Chondrocyte (in vitro differentiated cells): ENCODE measurements at regions not wholly inside any gene's neighbourhood (a gene's known extent, or its start where the extent isn't known, plus 50 kb on each side); places are given as distances from the start of the nearest gene placed in this dataset.

ENCODE experiments used
- DNase-seq: peaks from one replicate; pipeline ENCODE4 v3.0.0; 2021; ENCODE audit warnings: mixed read lengths, low spot score
- H3K27ac Mint-ChIP-seq: one replicate; pipeline ENCODE4 v1.8.0; 2021; ENCODE audit warnings: mild to moderate bottlenecking, moderate library complexity, mixed read lengths; ENCODE audit not compliant: unreplicated experiment
- H3K27me3 Mint-ChIP-seq: 2 replicates; pipeline ENCODE4 v1.8.0; 2021; ENCODE audit warnings: low read depth, mixed read lengths
- H3K36me3 Mint-ChIP-seq: 2 replicates; pipeline ENCODE4 v1.8.0; 2021; ENCODE audit warnings: low read depth, mixed read lengths
- H3K4me1 Mint-ChIP-seq: 2 replicates; pipeline ENCODE4 v1.8.0; 2021; ENCODE audit warnings: low read depth, mild to moderate bottlenecking, mixed read lengths
- H3K4me3 Mint-ChIP-seq: one replicate; pipeline ENCODE4 v1.8.0; 2021; ENCODE audit warnings: mild to moderate bottlenecking, moderate library complexity, mixed read lengths; ENCODE audit not compliant: unreplicated experiment
- H3K9me3 Mint-ChIP-seq: 2 replicates; pipeline ENCODE4 v1.8.0; 2021; ENCODE audit warnings: low read depth, mixed read lengths
- TF ChIP-seq, protein P1 (sequence below): fragments of 200-600 bp; sonication (generic); IDR thresholded peaks from 2 replicates; pipeline ENCODE4 v1.5.0; 2021; ENCODE audit warnings: antibody characterized with exemption, mild to moderate bottlenecking, moderate library complexity

DNA sequence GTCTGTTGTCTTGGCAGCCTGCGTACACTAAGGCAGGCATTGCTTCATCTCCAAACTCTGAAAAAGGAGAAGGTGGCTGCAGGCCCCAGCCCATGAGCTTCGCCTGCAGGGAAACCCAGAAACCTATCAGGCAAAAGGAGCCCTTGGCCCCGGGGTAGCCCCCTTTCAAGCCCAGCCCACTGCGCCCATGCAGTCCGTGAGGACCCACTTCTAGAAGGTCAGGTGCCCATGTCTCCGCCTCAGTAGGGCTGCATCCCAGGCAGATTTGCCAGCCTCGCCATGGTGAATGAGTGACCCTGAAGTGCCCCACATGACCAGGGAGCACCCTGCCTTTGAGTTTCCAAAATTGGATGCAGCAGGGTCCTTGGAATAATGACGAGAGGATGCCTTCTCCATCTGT is 1158.4 kb downstream of the BRD1 start:
- Mint-ChIP-seq H3K4me1 (no peaks in the 10 kb centered on the region), H3K9me3 (peaks cover 25% of the 10 kb centered on the region), H3K27ac (no peak overlapping the region), H3K36me3 (peaks cover 10% of the 10 kb centered on the region), H3K27me3 (no peaks in the 10 kb centered on the region), H3K4me3 (no peak overlapping the region)
- DNase-seq: no peak
- TF ChIP-seq, protein P1, sequence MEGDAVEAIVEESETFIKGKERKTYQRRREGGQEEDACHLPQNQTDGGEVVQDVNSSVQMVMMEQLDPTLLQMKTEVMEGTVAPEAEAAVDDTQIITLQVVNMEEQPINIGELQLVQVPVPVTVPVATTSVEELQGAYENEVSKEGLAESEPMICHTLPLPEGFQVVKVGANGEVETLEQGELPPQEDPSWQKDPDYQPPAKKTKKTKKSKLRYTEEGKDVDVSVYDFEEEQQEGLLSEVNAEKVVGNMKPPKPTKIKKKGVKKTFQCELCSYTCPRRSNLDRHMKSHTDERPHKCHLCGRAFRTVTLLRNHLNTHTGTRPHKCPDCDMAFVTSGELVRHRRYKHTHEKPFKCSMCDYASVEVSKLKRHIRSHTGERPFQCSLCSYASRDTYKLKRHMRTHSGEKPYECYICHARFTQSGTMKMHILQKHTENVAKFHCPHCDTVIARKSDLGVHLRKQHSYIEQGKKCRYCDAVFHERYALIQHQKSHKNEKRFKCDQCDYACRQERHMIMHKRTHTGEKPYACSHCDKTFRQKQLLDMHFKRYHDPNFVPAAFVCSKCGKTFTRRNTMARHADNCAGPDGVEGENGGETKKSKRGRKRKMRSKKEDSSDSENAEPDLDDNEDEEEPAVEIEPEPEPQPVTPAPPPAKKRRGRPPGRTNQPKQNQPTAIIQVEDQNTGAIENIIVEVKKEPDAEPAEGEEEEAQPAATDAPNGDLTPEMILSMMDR: no peak

DNA sequence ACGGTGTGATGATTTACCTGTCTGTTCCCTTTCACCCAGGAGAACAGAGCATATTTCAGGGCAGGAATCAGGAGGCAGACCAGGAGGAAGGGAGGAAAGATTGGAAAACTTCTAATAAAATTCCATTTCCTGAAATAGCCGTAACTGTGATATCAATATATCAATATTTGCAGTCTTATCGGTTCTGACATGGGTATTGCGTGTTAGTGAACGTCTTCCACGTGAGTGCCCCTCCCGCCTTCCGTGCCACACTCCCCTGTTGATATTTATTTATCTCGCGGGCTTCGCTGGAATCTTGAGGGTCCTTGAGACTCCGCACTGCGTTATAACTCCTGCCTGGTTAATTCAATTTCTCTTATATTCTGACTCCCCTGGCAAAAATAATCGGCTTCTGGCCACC is 1160.4 kb downstream of the BRD1 start:
- H3K9me3 Mint-ChIP-seq: peaks cover 13% of the 10 kb centered on the region
- H3K4me3 Mint-ChIP-seq: no peak overlapping the region
- DNase-seq: no peak
- no peaks in the 10 kb centered on the region for H3K4me1 Mint-ChIP-seq
- TF ChIP-seq, protein P1: no peak
- H3K27ac Mint-ChIP-seq: no peak overlapping the region
- H3K36me3 Mint-ChIP-seq: peaks cover 6% of the 10 kb centered on the region
- no peaks in the 10 kb centered on the region for H3K27me3 Mint-ChIP-seq

DNA sequence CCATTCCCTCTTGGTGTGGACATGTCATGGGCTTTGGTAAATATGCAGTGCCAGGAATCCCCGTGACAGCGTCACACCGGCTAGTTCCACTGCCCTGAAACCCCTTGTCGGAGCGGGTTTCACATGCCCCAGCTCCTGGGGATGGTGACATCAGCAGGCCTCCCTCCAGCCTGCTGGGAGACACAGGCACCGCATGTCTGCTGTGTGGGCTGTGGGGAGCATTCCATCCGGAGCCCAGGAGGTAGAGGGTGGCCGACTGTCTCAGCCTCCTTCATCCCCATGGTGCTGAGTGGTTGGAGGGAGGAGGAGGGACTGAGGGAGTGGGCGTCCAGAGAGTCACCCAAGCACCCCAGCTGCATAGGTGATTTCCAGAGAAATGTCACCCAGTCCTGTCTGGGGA is 1161.1 kb downstream of the BRD1 start:
- Mint-ChIP-seq H3K36me3 (peaks cover 3% of the 10 kb centered on the region), H3K27ac (no peak overlapping the region), H3K4me3 (no peak overlapping the region), H3K4me1 (no peaks in the 10 kb centered on the region), H3K27me3 (no peaks in the 10 kb centered on the region), H3K9me3 (peaks cover 6% of the 10 kb centered on the region)
- DNase-seq: no peak
- TF ChIP-seq, protein P1: no peak

DNA sequence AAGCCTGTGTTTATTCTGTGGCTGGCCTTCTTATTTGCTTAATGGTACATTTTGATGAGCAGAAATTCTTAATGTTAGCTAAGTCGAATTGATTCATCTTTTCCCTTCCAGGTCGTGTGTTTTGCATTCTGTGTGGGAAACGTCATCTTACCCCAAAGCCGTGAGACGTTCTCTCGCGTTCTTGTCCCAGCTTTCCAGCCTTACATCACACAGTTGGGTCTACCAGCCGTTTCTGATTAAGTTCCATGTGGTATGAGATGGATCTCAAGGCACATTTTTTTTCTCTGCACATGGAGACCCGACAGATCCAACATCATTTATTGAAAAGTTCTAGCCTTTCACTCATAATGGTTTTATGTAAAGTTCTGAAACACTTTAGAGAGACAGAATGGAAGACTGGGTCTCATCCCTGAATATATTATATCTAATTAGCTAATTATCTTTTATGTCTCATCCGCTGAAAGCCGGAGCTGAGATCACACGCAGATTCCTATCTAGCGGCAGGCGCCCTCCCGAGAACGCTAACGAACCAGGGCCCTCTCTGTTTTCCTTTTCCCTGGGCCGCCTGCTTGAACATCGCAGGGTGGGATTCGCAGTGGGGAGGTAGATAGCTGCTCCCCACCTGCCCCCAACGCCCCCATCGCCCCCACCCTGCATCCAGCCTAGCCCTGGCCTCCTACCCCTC is 1162.2 kb downstream of the BRD1 start:
- DNase-seq: no peak
- no peaks in the 10 kb centered on the region for H3K27me3 Mint-ChIP-seq
- no peak overlapping the region for H3K27ac Mint-ChIP-seq
- peaks cover 2% of the 10 kb centered on the region for H3K9me3 Mint-ChIP-seq
- no peaks in the 10 kb centered on the region for H3K4me1 Mint-ChIP-seq
- TF ChIP-seq, protein P1: no peak
- peaks cover 3% of the 10 kb centered on the region for H3K36me3 Mint-ChIP-seq
- H3K4me3 Mint-ChIP-seq: no peak overlapping the region

DNA sequence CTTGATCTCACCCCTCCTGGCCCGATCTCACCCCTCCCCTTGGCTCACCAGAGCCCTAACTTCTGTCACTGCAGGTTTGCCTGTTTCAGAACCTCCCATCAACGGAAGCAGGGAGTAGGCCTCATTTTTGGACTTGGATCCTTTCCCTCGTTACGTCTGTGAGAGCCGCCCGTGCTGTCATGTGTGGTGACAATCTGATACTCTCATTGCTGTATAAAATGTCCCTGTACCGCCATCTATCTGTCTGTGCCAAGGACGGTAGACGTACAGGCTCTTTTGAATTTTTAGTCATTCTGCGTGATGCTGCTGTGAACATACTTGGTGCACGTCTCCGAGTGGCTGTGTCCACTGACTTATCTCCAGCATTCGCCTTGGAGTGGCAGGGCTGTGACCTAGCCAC is 1163.1 kb downstream of the BRD1 start:
- TF ChIP-seq, protein P1: no peak
- Mint-ChIP-seq H3K9me3 (peaks cover 2% of the 10 kb centered on the region), H3K27ac (no peak overlapping the region), H3K4me1 (no peaks in the 10 kb centered on the region), H3K36me3 (peaks cover 3% of the 10 kb centered on the region), H3K4me3 (no peak overlapping the region), H3K27me3 (no peaks in the 10 kb centered on the region)
- no peak for DNase-seq
